Heart right ventricle (tissue), 16 donors: ENCODE measurements at regions not wholly inside any gene's neighbourhood (a gene's known extent, or its start where the extent isn't known, plus 50 kb on each side); places are given as distances from the start of the nearest gene placed in this dataset.

Experiments
- ATAC-seq, 8 donors: fragments of 200-7000 bp; cut with Tn5 transposase; one replicate each; pipeline ENCODE4 v1.9.1; 2020; ENCODE audit warnings: mild to moderate bottlenecking in 8 of 8, moderate library complexity in 8 of 8, moderate number of reproducible peaks in 1 of 8
- DNase-seq, 2 donors: peaks; one replicate each; pipeline ENCODE4 v3.0.0-alpha.2; 2020
- H3K27ac ChIP-seq, 10 donors: fragments of 200-600 bp; sonication (generic) in 2 of 10; one replicate each; pipeline versions ENCODE4 v1.5.0 to v1.8.0; 2020 to 2022; ENCODE audit warnings: mild to moderate bottlenecking in 3 of 10
- H3K27me3 ChIP-seq, 7 donors: fragments of 200-600 bp; one replicate each; pipeline ENCODE4 v1.8.0; 2021 to 2022; ENCODE audit warnings: mild to moderate bottlenecking in 2 of 7
- H3K36me3 ChIP-seq, 9 donors: fragments of 200-600 bp; sonication (generic) in 1 of 9; one replicate each; pipeline versions ENCODE4 v1.5.0 to v1.8.0; 2020 to 2022; ENCODE audit warnings: mild to moderate bottlenecking in 2 of 9
- H3K4me1 ChIP-seq, 9 donors: fragments of 200-600 bp; sonication (generic) in 1 of 9; one replicate each; pipeline versions ENCODE4 v1.5.0 to v1.8.0; 2020 to 2022; ENCODE audit warnings: mild to moderate bottlenecking in 4 of 9
- H3K4me3 ChIP-seq, 10 donors: fragments of 200-600 bp; sonication (generic) in 2 of 10; one replicate each; pipeline versions ENCODE4 v1.5.0 to v1.8.0; 2020 to 2022; ENCODE audit warnings: mild to moderate bottlenecking in 7 of 10, moderate library complexity in 2 of 10
- H3K9me3 ChIP-seq, 11 donors: fragments of 200-600 bp in 10 of 11; sonication (generic) in 2 of 11; one replicate each; pipeline versions ENCODE4 v1.5.0 to v1.8.0; 2013 to 2022; ENCODE audit warnings: mild to moderate bottlenecking in 2 of 11, control low read depth in 1 of 11, moderate library complexity in 1 of 11
- CTCF ChIP-seq, 9 donors: fragments of 200-600 bp; sonication (generic) in 2 of 9; IDR thresholded peaks; one replicate each; pipeline versions ENCODE4 v1.5.0 to v1.8.0; 2021 to 2022; ENCODE audit warnings: antibody characterized with exemption in 9 of 9, mild to moderate bottlenecking in 5 of 9, moderate library complexity in 1 of 9
- WGBS, 2 donors: extraction: QIAGEN DNeasy Blood & Tissue Kit; methylation state at CpG; one replicate each; pipeline ENCODE4 v1.1.7; 2013; ENCODE audit warnings: inconsistent platforms in 1 of 2; 5-methylcytosine and 5-hydroxymethylcytosine counted together
- intact Hi-C, 10 donors: fragments of 100-400 bp; cut with DNase I; formaldehyde crosslinking; loops; one replicate each; pipeline versions ENCODE4 v1.11.1 to v1.14.2; 2022
- donor health status: Arrhythmogenic right ventricular cardiomyopathy.
- donor health status: ischemic (EF 13 %, LVEDD 7.1; RV severe dilation, severe dysfunction).
- donor health status: healthy with polysubstance abuse.
- donor health status: DM: no; HTN: yes; CAD: no.
- donor health status: DM: no; HTN: no; CAD: no.
- donor health status: ischemic (EF 25% LVEDD 6.9; RV normal size, moderate dysfunction).
- donor health status: ischemic (EF 25% LVEDD 5.7; RV mildly dilated, moderate dysfunction).
- donor health status: healthy.
- donor health status: DM: yes; HTN: yes; CAD: no.
- donor health status: Ischemic cardiomyopathy.
- donor health status: ischemic (EF 35%, LVEDD 5.7; RV mildly dilated, moderate dysfunction).
- donor health status: nonischemic (EF 11% LVEDD 7.7; RV severe dilation, severe dysfunction).
- donor health status: DM: yes; HTN: yes; CAD: no.
- donor health status: PGD.
- donor health status: ischemic (EF 29% LVEDD 5.4; RV normal size, mild dysfunction).
- donor health status: nonischemic (EF 23%, LVEDD 6.1; RV moderate dilation, normal function).

GRCh38 chr3:152192050-152192449 lies 76.7 kb upstream of the MBNL1 start:
- WGBS, 2 donors: 83 to 87% methylated on average over 4 of the region's 4 CpGs
- no peak for TF ChIP-seq CTCF (IDR thresholded peaks at IDR 0.05)
- H3K27me3 ChIP-seq: no peaks in the 10 kb centered on the region
- ATAC-seq (no peak), DNase-seq (no peak)
- no peak overlapping the region for H3K4me3 ChIP-seq
- intact Hi-C loops: loop anchor here in 1 of 10 donors (10.0 kb wide), 1 partner anchor 73 kb away; the partner anchor contains the start of gene MBNL1
- H3K27ac ChIP-seq: peak overlapping the region in 1 of 10 donors; percentile 35
- H3K36me3 ChIP-seq: no peaks in the 10 kb centered on the region
- peaks cover 0 to 45% (median 0%) of the 10 kb centered on the region in 9 donors for H3K4me1 ChIP-seq
- peaks cover 0 to 8% (median 0%) of the 10 kb centered on the region in 11 donors for H3K9me3 ChIP-seq

- Histone ChIP-seq H3K4me1 (peaks cover 0 to 55% (median 8%) of the 10 kb centered on the region in 9 donors), H3K4me3 (peak overlapping the region in 1 of 10 donors; percentile 34), H3K27ac (peak overlapping the region in 1 of 10 donors; percentile 74), H3K9me3 (peaks cover 0 to 8% (median 0%) of the 10 kb centered on the region in 11 donors), H3K27me3 (no peaks in the 10 kb centered on the region), H3K36me3 (no peaks in the 10 kb centered on the region)
- no peak for TF ChIP-seq CTCF (IDR thresholded peaks at IDR 0.05)
- no peak for DNase-seq
- intact Hi-C loops: loop anchor here in 1 of 10 donors (10.0 kb wide), 1 partner anchor 72 kb away; the partner anchor contains the start of gene MBNL1
- 89 to 94% methylated on average over 5 of the region's 5 CpGs for WGBS, 2 donors
- ATAC-seq: no peak
Measured at GRCh38 chr3:152192936-152193672, 75.6 kb upstream of the MBNL1 start.

GRCh38 chr3:152193673-152194267 lies 75.0 kb upstream of the MBNL1 start:
- DNase-seq (no peak), ATAC-seq (peak in 1 of 8 donors; percentile 33)
- peaks cover 0 to 62% (median 8%) of the 10 kb centered on the region in 9 donors for H3K4me1 ChIP-seq
- peaks cover 0 to 6% (median 0%) of the 10 kb centered on the region in 11 donors for H3K9me3 ChIP-seq
- WGBS, 2 donors: 90 to 91% methylated on average over 14 to 16 of the region's 16 CpGs
- H3K4me3 ChIP-seq: peak overlapping the region in 1 of 10 donors; percentile 34
- no peaks in the 10 kb centered on the region for H3K36me3 ChIP-seq
- TF ChIP-seq CTCF (IDR thresholded peaks at IDR 0.05): no peak
- no peaks in the 10 kb centered on the region for H3K27me3 ChIP-seq
- peak overlapping the region in 1 of 10 donors; percentile 74 for H3K27ac ChIP-seq
- intact Hi-C loops: loop anchor here in 1 of 10 donors (10.0 kb wide), 1 partner anchor 71 kb away; the partner anchor contains the start of gene MBNL1

- no peaks in the 10 kb centered on the region for H3K36me3 ChIP-seq
- H3K4me3 ChIP-seq: no peak overlapping the region
- peaks cover 0 to 75% (median 13%) of the 10 kb centered on the region in 9 donors for H3K4me1 ChIP-seq
- no peaks in the 10 kb centered on the region for H3K9me3 ChIP-seq
- 99% methylated on average over 3 of the region's 3 CpGs for WGBS, 2 donors
- H3K27me3 ChIP-seq: no peaks in the 10 kb centered on the region
- peak overlapping the region in 1 of 10 donors; percentile 91 for H3K27ac ChIP-seq
- ATAC-seq: no peak
- DNase-seq: no peak
- no peak for TF ChIP-seq CTCF (IDR thresholded peaks at IDR 0.05)
- intact Hi-C loops: loop anchor here in 2 of 10 donors (5.0 to 10.0 kb wide), 2 partner anchors 70 to 72 kb away; partner anchors contain the start of gene MBNL1 (in 2 of the 2)
Measured at GRCh38 chr3:152195206-152195605, 73.5 kb upstream of the MBNL1 start.
